IMR-90 (cell line): ENCODE measurements at regions not wholly inside any gene's neighbourhood (a gene's known extent, or its start where the extent isn't known, plus 50 kb on each side); places are given as distances from the start of the nearest gene placed in this dataset.

Source experiments
- ATAC-seq: fragments of 200-7000 bp; cut with Tn5 transposase; 2 replicates; pipeline ENCODE4 v1.9.1; 2020; ENCODE audit warnings: low read depth, mild to moderate bottlenecking, moderate library complexity
- BruUV-seq: library from RNA; stranded (reverse); fragments of 400-500 nt; replicated peaks from 2 replicates; lab custom pipeline; 2021; lab: Mats Ljungman, UMichigan
- CTCF ChIA-PET: fragments of 300-600 bp; formaldehyde crosslinking; extraction: SDS; loops from one replicate; lab custom pipeline; 2021; ENCODE audit warnings: antibody characterized with exemption; lab: Yijun Ruan, JAX
- POLR2A ChIA-PET: fragments of 300-600 bp; sonication (Branson Sonifier 250); formaldehyde crosslinking; loops from one replicate; lab custom pipeline; 2022; ENCODE audit warnings: antibody characterized with exemption; ENCODE audit not compliant: unreplicated experiment; lab: Charles Lee
- DNase-seq: peaks from one replicate; pipeline ENCODE4 v3.0.0; 2013
- H2AFZ ChIP-seq: replicated peaks from 2 replicates; pipeline ENCODE3; 2013; ENCODE audit warnings: low read length, mild to moderate bottlenecking; ENCODE audit not compliant: poor library complexity
- H2AK5ac ChIP-seq: 2 replicates; pipeline ENCODE4 v1.6.1; 2013; ENCODE audit warnings: low read depth, low read length, inconsistent platforms
- H2AK9ac ChIP-seq: replicated peaks from 2 replicates; pipeline ENCODE3; 2013; ENCODE audit warnings: mild to moderate bottlenecking, low read depth, low read length, moderate library complexity; ENCODE audit not compliant: poor library complexity
- H2BK120ac ChIP-seq: 2 replicates; pipeline ENCODE4 v1.6.1; 2013; ENCODE audit warnings: low read depth, low read length, inconsistent platforms
- H2BK15ac ChIP-seq: 3 replicates; pipeline ENCODE4 v1.6.1; 2013; ENCODE audit warnings: low read depth, low read length, inconsistent platforms
- H2BK20ac ChIP-seq: 2 replicates; pipeline ENCODE4 v1.6.1; 2013; ENCODE audit warnings: low read depth, mild to moderate bottlenecking, inconsistent platforms, low read length, moderate library complexity
- H2BK5ac ChIP-seq: 2 replicates; pipeline ENCODE4 v1.6.1; 2013; ENCODE audit warnings: mild to moderate bottlenecking, low read depth, low read length, inconsistent platforms; ENCODE audit not compliant: poor library complexity, severe bottlenecking
- H3K14ac ChIP-seq: replicated peaks from 2 replicates; pipeline ENCODE4 v1.6.1; 2013; ENCODE audit warnings: low read depth, low read length, inconsistent platforms
- H3K18ac ChIP-seq: 2 replicates; pipeline ENCODE4 v1.6.1; 2013; ENCODE audit warnings: low read depth, low read length, control low read depth
- H3K23ac ChIP-seq: 2 replicates; pipeline ENCODE4 v1.6.1; 2013; ENCODE audit warnings: low read depth, low read length, inconsistent platforms
- H3K27ac ChIP-seq: 2 replicates; pipeline ENCODE4 v1.5.1; 2013; ENCODE audit warnings: mild to moderate bottlenecking, control low read depth, low read length; ENCODE audit not compliant: insufficient read depth
- H3K27me3 ChIP-seq: 2 replicates; pipeline ENCODE4 v1.6.1; 2013; ENCODE audit warnings: low read length; ENCODE audit not compliant: control insufficient read depth, insufficient read depth
- H3K36me3 ChIP-seq: 2 replicates; pipeline ENCODE4 v1.6.1; 2013; ENCODE audit warnings: low read length, mixed read lengths; ENCODE audit not compliant: control insufficient read depth, insufficient read depth
- H3K4ac ChIP-seq: 2 replicates; pipeline ENCODE4 v1.6.1; 2013; ENCODE audit warnings: low read depth, low read length, inconsistent platforms
- H3K4me1 ChIP-seq: 2 replicates; pipeline ENCODE4 v1.6.1; 2013; ENCODE audit warnings: low read length, mixed read lengths; ENCODE audit not compliant: control insufficient read depth, insufficient read depth
- H3K4me2 ChIP-seq: 2 replicates; pipeline ENCODE4 v1.6.1; 2013; ENCODE audit warnings: low read depth, mild to moderate bottlenecking, control low read depth, low read length, moderate library complexity
- H3K4me3 ChIP-seq: 2 replicates; pipeline ENCODE4 v1.5.1; 2013; ENCODE audit warnings: low read depth, mild to moderate bottlenecking, control low read depth, low read length, moderate library complexity; ENCODE audit not compliant: insufficient read depth
- H3K56ac ChIP-seq: 2 replicates; pipeline ENCODE4 v1.6.1; 2013; ENCODE audit warnings: low read length, inconsistent platforms; ENCODE audit not compliant: insufficient read depth; ENCODE audit errors: extremely low read depth
- H3K79me1 ChIP-seq, 2 experiments: 2 replicates each; pipeline ENCODE4 v1.6.1; 2013; ENCODE audit warnings: low read length in 2 of 2, inconsistent platforms in 1 of 2, low read depth in 1 of 2
- H3K9ac ChIP-seq: 2 replicates; pipeline ENCODE4 v1.6.1; 2013; ENCODE audit warnings: low read depth, low read length, control low read depth
- H3K9me1 ChIP-seq: 2 replicates; pipeline ENCODE4 v1.6.1; 2013; ENCODE audit warnings: low read length, inconsistent platforms; ENCODE audit not compliant: insufficient read depth
- H3K9me3 ChIP-seq: 2 replicates; pipeline ENCODE4 v1.6.1; 2013; ENCODE audit warnings: low read length; ENCODE audit not compliant: control insufficient read depth, insufficient read depth
- H4K20me1 ChIP-seq: 2 replicates; pipeline ENCODE4 v1.6.1; 2013; ENCODE audit warnings: low read length, inconsistent platforms; ENCODE audit not compliant: insufficient read depth
- H4K5ac ChIP-seq: 2 replicates; pipeline ENCODE4 v1.6.1; 2013; ENCODE audit warnings: mild to moderate bottlenecking, low read depth, low read length, control low read depth
- H4K8ac ChIP-seq, 2 experiments: 2 replicates each; pipeline ENCODE4 v1.6.1; 2013; ENCODE audit warnings: low read depth in 2 of 2, low read length in 2 of 2, control low read depth in 1 of 2, inconsistent platforms in 1 of 2
- H4K91ac ChIP-seq: 2 replicates; pipeline ENCODE4 v1.6.1; 2013; ENCODE audit warnings: low read depth, low read length, inconsistent platforms; ENCODE audit not compliant: insufficient read depth
- CEBPB ChIP-seq: IDR thresholded peaks from 2 replicates; pipeline ENCODE4 v1.6.1; 2012; ENCODE audit warnings: low read depth, low read length, improper control_type of control experiment
- ELK1 ChIP-seq: fragments of 150-350 bp; IDR thresholded peaks from 2 replicates; pipeline ENCODE4 v1.6.1; 2016; ENCODE audit warnings: low read depth, mild to moderate bottlenecking, low read length, moderate library complexity, borderline replicate concordance
- MAFK ChIP-seq: IDR thresholded peaks from 2 replicates; pipeline ENCODE4 v1.6.1; 2012; ENCODE audit warnings: low read depth, low read length, improper control_type of control experiment
- MXI1 ChIP-seq: IDR thresholded peaks from 2 replicates; pipeline ENCODE4 v1.6.1; 2012; ENCODE audit warnings: low read depth, mild to moderate bottlenecking, low read length, moderate library complexity, borderline replicate concordance
- NFE2L2 ChIP-seq: fragments of 150-350 bp; IDR thresholded peaks from 2 replicates; pipeline ENCODE4 v1.6.1; 2016; ENCODE audit warnings: low read depth, mild to moderate bottlenecking, low read length
- POLR2A ChIP-seq: IDR thresholded peaks from 2 replicates; pipeline ENCODE4 v1.6.1; 2012; ENCODE audit warnings: mild to moderate bottlenecking, low read depth, low read length
- RAD21 ChIP-seq: IDR thresholded peaks from 2 replicates; pipeline ENCODE4 v1.6.1; 2012; ENCODE audit warnings: low read length, improper control_type of control experiment
- RCOR1 ChIP-seq: IDR thresholded peaks from 2 replicates; pipeline ENCODE4 v1.6.1; 2012; ENCODE audit warnings: mild to moderate bottlenecking, low read length, improper control_type of control experiment; ENCODE audit not compliant: insufficient replicate concordance
- RFX5 ChIP-seq: IDR thresholded peaks from 2 replicates; pipeline ENCODE4 v1.8.0; 2012; ENCODE audit warnings: low read depth, mild to moderate bottlenecking, low read length, moderate library complexity
- SMC3 ChIP-seq: fragments of 150-350 bp; IDR thresholded peaks from 2 replicates; pipeline ENCODE4 v1.6.1; 2016; ENCODE audit warnings: low read depth, mild to moderate bottlenecking, antibody characterized with exemption, low read length, moderate library complexity
- USF2 ChIP-seq: fragments of 150-350 bp; IDR thresholded peaks from 2 replicates; pipeline ENCODE4 v1.6.1; 2017; ENCODE audit warnings: mild to moderate bottlenecking, antibody characterized with exemption, low read length, low read depth
- WGBS, 2 experiments: methylation state at CpG; one replicate each; pipeline versions ENCODE4 v1.1.5 to v1.1.7; 2013; ENCODE audit warnings: missing lambda C conversion rate in 2 of 2; ENCODE audit not compliant: insufficient read length in 1 of 2; ENCODE audit errors: extremely low coverage in 2 of 2; 5-methylcytosine and 5-hydroxymethylcytosine counted together
- dilution Hi-C: fragments of 300-500 bp; cut with HindIII; formaldehyde crosslinking; loops from one replicate; pipeline ENCODE4 v1.14.3; 2018; ENCODE audit warnings: low sequenced_read_pairs; ENCODE audit not compliant: unreplicated experiment
- in situ Hi-C: fragments of 300-500 bp; cut with MboI; formaldehyde crosslinking; loops from 3 replicates; pipeline ENCODE4 v1.14.3; 2019; ENCODE audit warnings: low sequenced_read_pairs, inconsistent platforms, mixed read lengths
- intact Hi-C: fragments of 100-400 bp; cut with micrococcal nuclease; formaldehyde crosslinking; loops from 2 replicates; pipeline ENCODE4 v1.10.0; 2022

GRCh38 chr12:88897723-88898122 is 317.5 kb upstream of the KITLG start:
- no peak; the same call in 1 of the 2 replicates for ATAC-seq

More at GRCh38 chr12:88897723-88898122, 317.5 kb upstream of the KITLG start:
- peak overlapping the region; percentile 36 for H2BK5ac ChIP-seq
- in situ Hi-C loops (no loop called here), intact Hi-C loops (no loop called here), dilution Hi-C loops (no loop called here)
- POLR2A ChIA-PET: no interaction called here
- WGBS, 2 experiments: no CpG with 5 or more reads among the region's 1 CpG
- H3K79me1 ChIP-seq: no peaks in the 10 kb centered on the region
- H3K9me1 ChIP-seq: 0 out of 2 replicates have a peak, but pooled peaks cover 4% of the 10 kb centered on the region
- peak overlapping the region; percentile 10 for H3K4me2 ChIP-seq
- H4K8ac ChIP-seq: peak overlapping the region; percentile 25 to 79; a peak in 3 of 4 replicates
- H3K27me3 ChIP-seq: no peaks in the 10 kb centered on the region
- peak overlapping the region; percentile 83 for H2BK20ac ChIP-seq
- BruUV-seq: no TSS peak
- H2AFZ ChIP-seq: peak overlapping the region; percentile 2
- H4K20me1 ChIP-seq: no peaks in the 10 kb centered on the region
- DNase-seq: peak; percentile 71
- H4K5ac ChIP-seq: peak overlapping the region; percentile 67
- H3K4ac ChIP-seq: peak overlapping the region; percentile 82
- peak overlapping the region; percentile 2; the same call in 1 of the 2 replicates for H3K23ac ChIP-seq
- H3K9me3 ChIP-seq: no peaks in the 10 kb centered on the region
- peak overlapping the region; percentile 80 for H2BK120ac ChIP-seq
- H3K56ac ChIP-seq: peak overlapping the region; percentile 11
- H3K18ac ChIP-seq: peak overlapping the region; percentile 93
- H2BK15ac ChIP-seq: peak overlapping the region; percentile 56
- H3K9ac ChIP-seq: no peak overlapping the region
- no peak overlapping the region for H3K4me3 ChIP-seq
- TF ChIP-seq NFE2L2: no peak
- TF ChIP-seq RFX5: no peak
- no peak for TF ChIP-seq POLR2A
- TF ChIP-seq MXI1: no peak
- no peak for TF ChIP-seq USF2
- TF ChIP-seq RAD21: no peak
- TF ChIP-seq ELK1: no peak
- TF ChIP-seq SMC3: no peak
- TF ChIP-seq MAFK: no peak
- TF ChIP-seq RCOR1: no peak
- no peak for TF ChIP-seq CEBPB
- CTCF ChIA-PET: no interaction called here
- H3K27ac ChIP-seq: peak overlapping the region; percentile 70
- no peak overlapping the region for H2AK9ac ChIP-seq
- H3K14ac ChIP-seq: peak overlapping the region; percentile 46
- peak overlapping the region; percentile 43 for H4K91ac ChIP-seq
- H2AK5ac ChIP-seq: peak overlapping the region; percentile 50
- H3K4me1 ChIP-seq: peaks cover 12% of the 10 kb centered on the region
- H3K36me3 ChIP-seq: no peaks in the 10 kb centered on the region
